ENCODE measurements at regions not wholly inside any gene's neighbourhood (a gene's known extent, or its start where the extent isn't known, plus 50 kb on each side); places are given as distances from the start of the nearest gene placed in this dataset.
"Not testable (repeated sequence)": the region's sequence is repeated elsewhere in the genome, so short reads cannot be mapped to it uniquely, and the experiment has no call there.

- no peak for DNase-seq (ENCODE audit: low read depth in 2 of 2)
Observed at GRCh38 chr1:208347191-208347590, 103.0 kb upstream of the PLXNA2 start.

GRCh38 chr1:208349694-208350330 is 105.6 kb upstream of the PLXNA2 start:
- no peak for DNase-seq (ENCODE audit: low read depth in 2 of 2)

DNA sequence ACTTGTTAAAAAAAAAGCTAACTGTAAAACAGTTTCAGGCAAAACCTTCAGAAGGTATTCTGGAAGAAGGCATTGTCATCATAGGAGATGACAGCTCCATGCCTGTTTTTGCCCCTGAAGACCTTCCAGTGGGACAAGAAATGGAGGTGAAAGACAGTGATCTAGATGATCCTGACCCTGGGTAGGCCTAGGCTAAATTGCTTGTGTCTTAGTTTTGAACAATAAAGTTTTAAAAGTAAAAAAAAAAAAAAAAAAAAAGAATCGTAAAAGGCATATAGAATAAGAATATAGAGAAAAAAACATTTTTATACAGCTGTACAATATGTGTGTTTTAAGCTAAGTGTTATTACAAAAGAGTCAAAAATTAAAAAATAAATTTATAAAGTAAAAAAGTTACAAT is 106.6 kb upstream of the PLXNA2 start:
- DNase-seq (ENCODE audit: low read depth in 2 of 2): no peak

- DNase-seq (ENCODE audit: low read depth in 2 of 2): no peak
Observed at GRCh38 chr1:208351838-208352237, 107.7 kb upstream of the PLXNA2 start.

DNA sequence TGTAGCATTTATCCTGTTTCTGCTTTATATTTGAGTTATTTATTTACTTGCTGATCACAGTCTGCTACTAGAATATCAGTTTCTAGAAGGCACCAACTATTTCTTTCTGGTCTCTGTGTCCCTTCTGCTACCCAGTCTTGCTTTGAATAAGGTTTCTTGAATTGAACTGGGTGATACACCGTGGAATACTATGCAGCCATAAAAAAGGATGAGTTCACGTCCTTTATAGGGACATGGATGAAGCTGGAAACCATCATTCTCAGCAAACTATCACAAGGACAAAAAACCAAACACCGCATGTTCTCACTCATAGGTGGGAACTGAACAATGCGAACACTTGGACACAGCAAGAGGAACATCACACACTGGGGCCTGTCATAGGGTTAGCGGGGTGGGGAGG is 109.6 kb upstream of the PLXNA2 start:
- DNase-seq (ENCODE audit: low read depth in 2 of 2): not testable (repeated sequence)

GRCh38 chr1:208357644-208358507 is 113.7 kb upstream of the PLXNA2 start:
- DNase-seq (ENCODE audit: low read depth in 2 of 2): no peak

DNA sequence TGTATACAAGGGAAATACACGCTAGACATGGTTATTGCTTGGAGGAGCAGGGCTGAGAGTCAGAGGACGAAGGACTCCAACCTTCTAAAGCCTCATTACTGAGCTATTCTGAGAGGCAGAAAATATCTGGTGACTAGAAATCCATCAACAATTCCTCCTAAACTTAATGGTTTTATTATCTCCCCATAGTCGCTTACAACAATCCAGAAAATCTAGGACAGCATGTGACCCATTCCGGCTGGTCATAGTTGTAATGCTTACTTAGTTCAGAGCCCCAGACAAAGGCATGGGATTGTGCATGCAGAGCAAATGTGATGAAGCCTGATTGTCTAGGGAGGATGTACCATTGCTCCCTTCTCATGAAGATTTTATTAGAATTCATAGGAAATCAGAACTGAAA is 114.5 kb upstream of the PLXNA2 start:
- no peak for DNase-seq (ENCODE audit: low read depth in 2 of 2)

GRCh38 chr1:208362011-208362410 is 117.8 kb upstream of the PLXNA2 start:
- DNase-seq (ENCODE audit: low read depth in 2 of 2): no peak

- DNase-seq (ENCODE audit: low read depth in 2 of 2): no peak
Observed at GRCh38 chr1:208366559-208366958, 122.4 kb upstream of the PLXNA2 start.

DNA sequence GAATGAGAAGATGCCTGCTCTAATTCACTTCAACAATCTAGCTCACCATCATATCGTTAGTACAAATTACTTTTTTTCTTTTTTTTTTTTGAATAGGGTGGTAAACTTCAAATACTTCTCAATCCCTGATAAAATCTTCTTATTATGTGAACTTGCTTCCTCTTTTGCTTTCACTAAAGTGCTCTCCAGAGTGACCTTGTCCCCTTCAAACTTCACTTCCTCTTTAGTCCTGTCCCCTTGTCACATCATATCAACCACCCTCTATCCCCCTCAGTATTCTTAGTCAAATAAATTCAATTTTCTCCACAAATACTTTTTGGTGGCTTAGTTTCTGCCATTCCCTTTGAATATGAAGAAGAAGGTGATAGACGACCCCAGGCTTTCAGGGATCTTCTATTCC is 124.9 kb upstream of the PLXNA2 start:
- DNase-seq (ENCODE audit: low read depth in 2 of 2): no peak

DNA sequence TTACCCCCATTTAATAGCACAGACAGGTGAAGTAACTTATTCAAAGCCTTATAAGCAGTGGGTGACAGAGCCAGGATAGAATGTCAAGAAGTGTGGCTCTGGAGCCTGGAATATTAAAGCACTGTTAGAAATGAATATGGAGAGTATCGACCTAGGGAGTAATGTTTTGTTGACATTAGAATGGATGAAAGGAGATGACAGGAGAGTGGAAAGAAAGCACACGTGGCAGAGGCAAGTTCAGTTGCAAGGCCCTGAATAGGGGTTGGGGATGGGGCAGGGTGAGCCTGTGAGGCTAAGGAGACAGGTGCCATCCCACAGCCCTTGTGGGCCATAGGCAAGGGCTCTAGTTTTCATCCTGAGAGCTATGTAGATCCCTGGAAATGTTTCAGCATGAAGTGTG is 125.5 kb upstream of the PLXNA2 start:
- no peak for DNase-seq (ENCODE audit: low read depth in 2 of 2)

DNA sequence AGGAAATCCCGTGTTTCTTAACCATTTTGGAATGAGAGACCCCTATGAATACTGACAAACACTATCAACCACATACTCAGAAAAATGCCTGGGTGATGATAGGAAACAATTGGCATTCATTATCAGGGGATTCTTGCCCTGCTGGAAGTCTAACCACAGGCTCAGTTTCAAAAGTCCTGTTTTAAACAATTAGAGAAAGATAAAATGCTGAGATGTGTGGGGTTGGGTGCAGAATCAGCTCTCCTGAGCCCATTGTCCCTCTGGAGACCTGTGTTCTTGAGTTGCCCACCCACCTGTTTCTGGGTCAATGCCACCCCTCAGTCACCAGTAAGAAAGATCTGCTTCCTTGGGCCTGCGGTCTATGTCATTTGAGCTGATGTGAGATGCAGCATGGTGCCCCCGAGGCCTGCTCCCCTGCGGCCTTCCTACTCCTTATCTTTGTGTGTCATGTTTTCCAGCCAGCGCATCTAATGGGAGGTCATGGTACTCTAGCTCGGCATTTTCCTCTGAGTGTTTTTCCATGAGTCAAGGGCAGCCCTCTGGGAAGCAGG is 130.3 kb upstream of the PLXNA2 start:
- no peak for DNase-seq (ENCODE audit: low read depth in 2 of 2)

GRCh38 chr1:208381481-208381880 is 137.3 kb upstream of the PLXNA2 start:
- DNase-seq (ENCODE audit: low read depth in 2 of 2): no peak

DNA sequence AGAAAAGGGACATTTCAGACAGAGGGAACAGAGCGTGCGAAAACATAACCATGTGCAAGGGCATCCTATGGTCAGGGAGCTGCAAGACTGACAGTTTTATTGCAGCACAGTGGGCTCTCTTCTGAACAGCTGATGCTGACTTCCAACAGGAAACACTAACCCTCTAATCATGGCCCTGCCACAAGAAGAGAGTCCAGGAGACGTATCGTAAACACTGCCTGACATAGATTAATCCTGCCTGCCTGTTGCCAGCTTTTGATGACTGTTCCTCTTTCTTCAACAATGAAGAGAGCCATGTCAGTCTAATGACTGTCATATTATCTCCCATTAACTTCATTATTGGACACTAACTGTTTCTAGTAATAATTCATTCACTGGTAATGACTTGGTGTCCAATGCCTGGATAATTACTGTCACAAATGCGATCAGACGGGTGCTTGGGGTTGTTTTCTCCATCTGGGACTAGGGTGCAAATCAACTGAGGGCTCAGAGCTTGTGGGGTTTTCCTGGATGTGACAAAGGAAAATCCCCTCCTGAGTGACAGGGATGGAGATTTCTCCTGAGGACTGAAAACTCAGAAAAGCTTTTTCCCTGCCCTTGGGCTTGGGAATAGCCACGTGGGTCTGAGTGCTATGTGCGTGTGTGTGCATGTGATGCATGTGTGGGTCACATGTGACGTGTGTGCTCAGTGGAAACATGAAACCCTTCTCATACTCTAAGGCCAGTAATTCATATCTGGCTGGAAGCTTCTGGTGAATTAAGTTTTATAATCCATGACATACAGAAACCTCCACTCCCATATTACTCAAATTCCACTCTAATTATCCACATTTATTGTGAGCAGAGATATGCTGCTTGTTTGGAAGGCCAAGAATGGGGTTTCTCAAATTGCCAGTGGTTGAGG is 144.0 kb upstream of the PLXNA2 start:
- no peak for DNase-seq (ENCODE audit: low read depth in 2 of 2)

DNA sequence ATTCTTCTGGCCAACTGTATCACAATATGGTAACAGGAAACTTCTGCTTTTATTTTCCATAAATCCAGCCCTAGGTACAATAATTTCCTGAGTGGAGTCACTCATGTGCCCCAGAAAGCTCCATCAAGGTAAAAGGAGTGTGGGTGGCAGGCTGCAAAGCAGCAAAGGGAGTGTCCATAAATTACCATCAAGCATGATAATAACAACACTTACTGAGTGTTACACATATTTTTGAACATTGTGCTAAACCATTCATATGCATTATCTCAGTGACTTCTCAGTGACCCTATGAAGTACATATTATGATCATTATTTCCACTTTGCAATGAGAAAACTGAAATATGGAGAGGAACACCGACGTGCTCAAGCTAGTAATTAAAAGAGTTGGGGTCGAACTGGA is 149.2 kb upstream of the PLXNA2 start:
- no peak for DNase-seq (ENCODE audit: low read depth in 2 of 2)

DNA sequence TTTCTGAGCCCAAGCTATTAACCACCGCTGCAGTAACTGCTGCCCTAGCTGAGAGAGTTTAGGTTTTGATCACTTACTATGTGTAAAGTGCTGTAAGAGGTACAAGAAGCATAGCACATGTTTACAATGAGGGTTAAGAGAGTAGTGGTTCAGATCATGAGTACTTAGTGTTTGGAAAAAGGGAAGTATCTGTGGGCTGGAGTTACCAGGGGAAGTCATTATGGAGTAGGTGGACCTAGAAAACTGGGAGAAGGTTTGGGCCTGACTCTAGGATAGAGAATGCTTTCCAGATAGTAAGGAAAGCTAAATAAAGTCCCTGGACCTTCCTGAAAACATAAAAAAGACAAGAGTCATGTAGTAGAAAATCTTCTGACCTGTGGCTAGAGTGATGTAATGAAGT is 149.6 kb upstream of the PLXNA2 start:
- DNase-seq (ENCODE audit: low read depth in 2 of 2): no peak

DNA sequence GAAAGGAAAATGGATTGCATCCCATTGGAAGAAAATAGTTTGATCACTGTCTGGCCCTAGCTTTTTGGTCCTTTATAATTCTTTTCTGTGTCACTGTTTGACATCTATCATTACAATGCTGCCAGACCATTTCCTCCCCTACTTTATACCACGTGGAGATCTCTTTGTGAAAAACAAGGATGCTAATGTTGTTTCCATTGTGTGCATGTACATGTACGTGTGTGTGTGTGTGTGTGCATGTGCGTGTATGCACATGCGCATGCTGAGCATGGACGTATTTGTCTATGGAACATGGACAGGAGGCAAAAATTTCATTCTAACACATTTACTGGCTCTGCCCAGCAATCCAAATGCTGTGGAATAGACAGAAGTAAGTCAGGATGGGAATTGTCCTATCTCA is 153.1 kb upstream of the PLXNA2 start:
- no peak for DNase-seq (ENCODE audit: low read depth in 2 of 2)

- no peak for DNase-seq (ENCODE audit: low read depth in 2 of 2)
Observed at GRCh38 chr1:208405014-208405413, 160.8 kb upstream of the PLXNA2 start.

GRCh38 chr1:208409176-208409575 is 165.0 kb upstream of the PLXNA2 start:
- no peak for DNase-seq (ENCODE audit: low read depth in 2 of 2)

DNA sequence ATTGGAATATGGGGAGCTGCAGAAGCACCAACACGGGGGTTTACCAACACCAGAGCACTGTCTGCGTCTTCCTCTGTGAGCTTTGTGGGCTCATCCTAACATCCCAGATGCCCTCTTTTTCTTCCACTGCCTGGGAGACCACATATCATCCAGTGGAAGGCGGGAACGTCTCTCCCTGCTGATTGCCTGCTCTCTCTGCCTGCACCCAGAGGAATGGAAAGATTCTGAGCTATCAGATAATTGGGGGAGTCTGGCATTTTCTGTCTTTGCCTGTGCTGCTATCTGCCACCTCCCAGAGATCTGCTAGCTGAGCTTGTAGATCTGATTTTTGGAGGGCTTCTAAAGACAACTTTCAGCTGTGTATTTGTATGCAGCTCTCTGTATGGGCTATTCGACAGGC is 166.2 kb upstream of the PLXNA2 start:
- no peak for DNase-seq (ENCODE audit: low read depth in 2 of 2)

DNA sequence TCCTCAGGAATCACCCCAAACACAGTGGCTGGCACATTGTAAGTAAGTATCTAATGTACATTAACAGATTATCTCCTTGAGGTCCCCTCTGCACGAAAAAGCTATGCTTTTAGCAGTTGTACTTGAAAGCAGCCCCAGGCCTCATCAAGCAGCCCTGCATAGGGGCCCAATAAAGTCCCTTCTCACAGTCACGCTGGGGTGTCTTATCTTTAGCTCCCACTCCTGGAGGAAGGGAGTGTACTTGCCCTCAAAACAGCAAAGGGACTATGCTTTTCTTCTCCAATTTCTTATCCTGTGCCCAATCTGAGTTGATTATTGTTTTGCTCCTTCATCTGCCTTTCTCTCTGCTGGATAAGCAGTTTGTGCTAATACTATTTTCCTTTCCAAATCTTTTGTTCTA is 168.8 kb upstream of the PLXNA2 start:
- DNase-seq (ENCODE audit: low read depth in 2 of 2): no peak

GRCh38 chr1:208418667-208419066 is 174.5 kb upstream of the PLXNA2 start:
- no peak for DNase-seq (ENCODE audit: low read depth in 2 of 2)

Data from stimulated activated CD8-positive, alpha-beta memory T cell treated with anti-CD3 and anti-CD28 coated beads, Interleukin-2, amount 100 ng/mL, for 48 hours (primary cell).